GM12878 (cell line): ENCODE measurements at regions not wholly inside any gene's neighbourhood (a gene's known extent, or its start where the extent isn't known, plus 50 kb on each side); places are given as distances from the start of the nearest gene placed in this dataset.

Experiments used
- ATAC-seq: fragments of 200-7000 bp; cut with Tn5 transposase; 3 replicates; pipeline ENCODE4 v1.9.1; 2020; ENCODE audit warnings: mild to moderate bottlenecking, moderate library complexity
- BruUV-seq: library from RNA; stranded (reverse); fragments of 400-500 nt; replicated peaks from 2 replicates; lab custom pipeline; 2021; lab: Mats Ljungman, UMichigan
- CTCF ChIA-PET: fragments of 300-600 bp; sonication (Branson Sonifier 250); formaldehyde crosslinking; extraction: SDS; loops from one replicate; lab custom pipeline; 2021; ENCODE audit warnings: inconsistent platforms; lab: Yijun Ruan, JAX
- POLR2A ChIA-PET: fragments of 350-600 bp; formaldehyde crosslinking; extraction: SDS; loops from one replicate; lab custom pipeline; 2021; ENCODE audit warnings: inconsistent platforms; lab: Charles Lee
- RAD21 ChIA-PET: fragments of 300-600 bp; sonication (Branson Sonifier 250); formaldehyde crosslinking; loops from one replicate; lab custom pipeline; 2023; ENCODE audit warnings: antibody characterized with exemption; ENCODE audit not compliant: unreplicated experiment; lab: Charles Lee
- SMC1A ChIA-PET: fragments of 300-600 bp; sonication (Branson Sonifier 250); formaldehyde crosslinking; loops from one replicate; lab custom pipeline; 2023; ENCODE audit not compliant: unreplicated experiment, uncharacterized antibody; lab: Charles Lee
- DNase-seq: peaks from one replicate; pipeline ENCODE4 v3.0.0-alpha.2; 2011; ENCODE audit warnings: low read depth, low spot score
- FAIRE-seq: peaks from 3 replicates; lab custom pipeline; 2011; peaks lifted over from hg19 to GRCh38; lab: Jason Lieb, UNC
- H2AFZ ChIP-seq: 2 replicates; pipeline ENCODE4 v1.6.0; 2011; ENCODE audit warnings: low read depth, low read length, control low read depth; ENCODE audit not compliant: control insufficient read depth
- H3K27ac ChIP-seq: 2 replicates; pipeline ENCODE4 v1.5.1; 2011; ENCODE audit warnings: control low read depth; ENCODE audit not compliant: control insufficient read depth, insufficient read depth
- H3K27me3 ChIP-seq, 2 experiments: replicated peaks in 1 of 2; 2 replicates each; pipeline versions ENCODE4 v1.6.0 to v1.6.1; 2011; ENCODE audit warnings: low read length in 1 of 2; ENCODE audit not compliant: control insufficient read depth in 2 of 2, insufficient read depth in 2 of 2
- H3K36me3 ChIP-seq, 2 experiments: 2 replicates each; pipeline ENCODE4 v1.5.1; 2011; ENCODE audit warnings: low read length in 1 of 2; ENCODE audit not compliant: control insufficient read depth in 2 of 2, insufficient read depth in 2 of 2
- H3K4me1 ChIP-seq: 2 replicates; pipeline ENCODE4 v1.6.1; 2011; ENCODE audit warnings: mild to moderate bottlenecking, low read length, moderate library complexity, mixed read lengths; ENCODE audit not compliant: control insufficient read depth, insufficient read depth
- H3K4me2 ChIP-seq: 2 replicates; pipeline ENCODE4 v1.6.0; 2011; ENCODE audit warnings: control low read depth; ENCODE audit not compliant: control insufficient read depth, insufficient read depth
- H3K4me3 ChIP-seq: fragments of 200-600 bp; sonication (generic); 2 replicates; pipeline ENCODE4 v1.5.1; 2016
- H3K79me2 ChIP-seq: 2 replicates; pipeline ENCODE4 v1.6.0; 2011; ENCODE audit warnings: low read length; ENCODE audit not compliant: control insufficient read depth, insufficient read depth
- H3K9ac ChIP-seq: 2 replicates; pipeline ENCODE4 v1.8.0; 2011; ENCODE audit warnings: low read length, control low read depth, mixed read lengths; ENCODE audit not compliant: control insufficient read depth, insufficient read depth
- H3K9me3 ChIP-seq: replicated peaks from 3 replicates; pipeline ENCODE4 v1.5.1; 2011; ENCODE audit warnings: mild to moderate bottlenecking, low read length; ENCODE audit not compliant: control insufficient read depth, insufficient read depth
- H4K20me1 ChIP-seq: 2 replicates; pipeline ENCODE4 v1.6.0; 2011; ENCODE audit not compliant: control insufficient read depth, insufficient read depth
- CEBPZ ChIP-seq: fragments of 150-350 bp; IDR thresholded peaks from 2 replicates; pipeline ENCODE4 v1.6.1; 2016; ENCODE audit warnings: low read depth, low read length
- CHD2 ChIP-seq: IDR thresholded peaks from 2 replicates; pipeline ENCODE4 v1.6.1; 2011; ENCODE audit warnings: low read depth, low read length, improper control_type of control experiment, borderline replicate concordance
- CHD4 ChIP-seq: fragments of 200-600 bp; sonication (generic); IDR thresholded peaks from 2 replicates; pipeline ENCODE4 v1.6.1; 2016; ENCODE audit warnings: mild to moderate bottlenecking
- EGR1 ChIP-seq, 2 experiments: IDR thresholded peaks; 1 replicate in 1 of 2; 2 replicates in 1 of 2; pipeline ENCODE4 v1.6.1; 2011 to 2012; ENCODE audit warnings: low read depth in 2 of 2, low read length in 2 of 2, borderline replicate concordance in 1 of 2, mild to moderate bottlenecking in 1 of 2, moderate library complexity in 1 of 2
- IRF4 ChIP-seq: IDR thresholded peaks from 2 replicates; pipeline ENCODE4 v1.6.1; 2011; ENCODE audit warnings: low read depth, low read length
- JUND ChIP-seq: IDR thresholded peaks from 2 replicates; pipeline ENCODE4 v1.6.1; 2012; ENCODE audit warnings: low read depth, mild to moderate bottlenecking, low read length, improper control_type of control experiment, moderate library complexity
- KDM1A ChIP-seq: fragments of 200-600 bp; sonication (generic); IDR thresholded peaks from 2 replicates; pipeline ENCODE4 v1.6.1; 2016; ENCODE audit warnings: borderline replicate concordance
- NR2C1 ChIP-seq: fragments of 450-650 bp; IDR thresholded peaks from 2 replicates; pipeline ENCODE4 v1.6.1; 2017; ENCODE audit warnings: antibody characterized with exemption, mild to moderate bottlenecking, moderate library complexity
- NR2F1 ChIP-seq: fragments of 450-650 bp; conservative IDR thresholded peaks from 2 replicates; pipeline ENCODE4 v1.6.1; 2017; ENCODE audit warnings: mild to moderate bottlenecking
- PAX5 ChIP-seq: IDR thresholded peaks from 2 replicates; pipeline ENCODE4 v1.6.1; 2011; ENCODE audit warnings: low read depth, low read length, borderline replicate concordance
- POLR2A ChIP-seq: IDR thresholded peaks from 2 replicates; pipeline ENCODE4 v1.6.1; 2011; ENCODE audit warnings: low read depth, mild to moderate bottlenecking, low read length
- SKIL ChIP-seq: fragments of 450-650 bp; IDR thresholded peaks from 2 replicates; pipeline ENCODE4 v1.6.1; 2017; ENCODE audit warnings: mild to moderate bottlenecking, low read depth, inconsistent platforms; ENCODE audit not compliant: poor library complexity, severe bottlenecking
- SMARCA5 ChIP-seq: fragments of 450-650 bp; IDR thresholded peaks from 2 replicates; pipeline ENCODE4 v1.6.1; 2017; ENCODE audit warnings: mild to moderate bottlenecking
- SUPT20H ChIP-seq: IDR thresholded peaks from 2 replicates; pipeline ENCODE4 v1.6.1; 2011; ENCODE audit warnings: low read depth, mild to moderate bottlenecking, low read length, moderate library complexity, borderline replicate concordance; ENCODE audit not compliant: control insufficient read depth
- ZBTB4 ChIP-seq: fragments of 450-650 bp; formaldehyde crosslinking; IDR thresholded peaks from 2 replicates; pipeline ENCODE4 v1.4.0; 2022; ENCODE audit warnings: mild to moderate bottlenecking, moderate library complexity
- WGBS: methylation state at CpG from one replicate; pipeline ENCODE4 v1.1.6; 2016; ENCODE audit warnings: low lambda C conversion rate; ENCODE audit not compliant: insufficient replicate concordance, insufficient coverage; ENCODE audit errors: missing lambda C conversion rate; 5-methylcytosine and 5-hydroxymethylcytosine counted together
- in situ Hi-C: fragments of 300-500 bp; cut with MboI; formaldehyde crosslinking; loops from 9 replicates; pipeline ENCODE4 v1.14.3; 2018; ENCODE audit warnings: mixed read lengths
- intact Hi-C: fragments of 100-400 bp; cut with micrococcal nuclease; formaldehyde crosslinking; loops from one replicate; pipeline ENCODE4 v1.14.2; 2022; ENCODE audit not compliant: unreplicated experiment
- TF ChIP-seq, protein P1 (sequence below): IDR thresholded peaks from 2 replicates; pipeline ENCODE4 v1.6.1; 2011; ENCODE audit warnings: low read depth, mild to moderate bottlenecking, low read length, moderate library complexity, borderline replicate concordance; ENCODE audit errors: extremely low read depth

- H3K4me2 ChIP-seq: no peak overlapping the region
- H3K9ac ChIP-seq: no peak overlapping the region
- ATAC-seq (no peak), FAIRE-seq (no peak), DNase-seq (no peak)
- in situ Hi-C loops (no loop called here), intact Hi-C loops (no loop called here)
- CTCF ChIA-PET: no interaction called here
- H3K36me3 ChIP-seq: no peaks in the 10 kb centered on the region
- no peak overlapping the region for H2AFZ ChIP-seq
- no TSS peak for BruUV-seq
- no peaks in the 10 kb centered on the region for H3K27me3 ChIP-seq
- no peaks in the 10 kb centered on the region for H3K79me2 ChIP-seq
- SMC1A ChIA-PET: no interaction called here
- H3K27ac ChIP-seq: no peak overlapping the region
- H4K20me1 ChIP-seq: no peaks in the 10 kb centered on the region
- H3K9me3 ChIP-seq: no peaks in the 10 kb centered on the region; the same call in 2 of the 3 replicates
- RAD21 ChIA-PET: no interaction called here
- POLR2A ChIA-PET: no interaction called here
- WGBS: 4% methylated on average over 3 of the region's 3 CpGs
- no peak overlapping the region for H3K4me3 ChIP-seq
- H3K4me1 ChIP-seq: no peaks in the 10 kb centered on the region
- TF ChIP-seq SKIL (no peak), NR2C1 (no peak), KDM1A (no peak), CHD2 (no peak), PAX5 (no peak), JUND (no peak), ZBTB4 (CRISPR knock-in tag) (no peak), IRF4 (no peak), EGR1 (IDR thresholded peaks at IDR 0.05; ENCODE audit: borderline replicate concordance in 1 of 2, low read depth in 2 of 2, low read length in 2 of 2) (no peak), NR2F1 (no peak), SMARCA5 (no peak), SUPT20H (no peak), POLR2A (no peak), CEBPZ (no peak), CHD4 (no peak)
- TF ChIP-seq, protein P1, sequence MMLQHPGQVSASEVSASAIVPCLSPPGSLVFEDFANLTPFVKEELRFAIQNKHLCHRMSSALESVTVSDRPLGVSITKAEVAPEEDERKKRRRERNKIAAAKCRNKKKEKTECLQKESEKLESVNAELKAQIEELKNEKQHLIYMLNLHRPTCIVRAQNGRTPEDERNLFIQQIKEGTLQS: no peak
Measured at GRCh38 chr21:40902299-40902698, 55.3 kb upstream of the DSCAM start.
